ENCODE measurements at regions not wholly inside any gene's neighbourhood (a gene's known extent, or its start where the extent isn't known, plus 50 kb on each side); places are given as distances from the start of the nearest gene placed in this dataset.

- TF ChIP-seq POLR2A (IDR thresholded peaks at IDR 0.05), result no peak
- TF ChIP-seq CTCF (IDR thresholded peaks at IDR 0.05), result no peak
- no peak for TF ChIP-seq EP300 (IDR thresholded peaks at IDR 0.05)
These were observed 429.1 kb upstream of the INTU start for GRCh38 chr4:127203562-127204200.
